GM12892 (cell line): ENCODE measurements at regions not wholly inside any gene's neighbourhood (a gene's known extent, or its start where the extent isn't known, plus 50 kb on each side); places are given as distances from the start of the nearest gene placed in this dataset.

ENCODE experiments used
- DNase-seq: peaks from one replicate; pipeline ENCODE4 v3.0.0; 2011; ENCODE audit not compliant: insufficient read length
- FAIRE-seq: peaks from 2 replicates; lab custom pipeline; 2011; peaks lifted over from hg19 to GRCh38; lab: Jason Lieb, UNC
- POLR2A ChIP-seq: IDR thresholded peaks from 2 replicates; pipeline ENCODE4 v1.6.1; 2011; ENCODE audit warnings: low read depth, low read length, control low read depth
- POLR2AphosphoS5 ChIP-seq: IDR thresholded peaks from 2 replicates; pipeline ENCODE4 v1.6.1; 2011; ENCODE audit warnings: low read depth, low read length, control low read depth
- TAF1 ChIP-seq: IDR thresholded peaks from 2 replicates; pipeline ENCODE4 v1.6.1; 2011; ENCODE audit warnings: low read depth, mild to moderate bottlenecking, control low read depth, low read length, borderline replicate concordance

DNA sequence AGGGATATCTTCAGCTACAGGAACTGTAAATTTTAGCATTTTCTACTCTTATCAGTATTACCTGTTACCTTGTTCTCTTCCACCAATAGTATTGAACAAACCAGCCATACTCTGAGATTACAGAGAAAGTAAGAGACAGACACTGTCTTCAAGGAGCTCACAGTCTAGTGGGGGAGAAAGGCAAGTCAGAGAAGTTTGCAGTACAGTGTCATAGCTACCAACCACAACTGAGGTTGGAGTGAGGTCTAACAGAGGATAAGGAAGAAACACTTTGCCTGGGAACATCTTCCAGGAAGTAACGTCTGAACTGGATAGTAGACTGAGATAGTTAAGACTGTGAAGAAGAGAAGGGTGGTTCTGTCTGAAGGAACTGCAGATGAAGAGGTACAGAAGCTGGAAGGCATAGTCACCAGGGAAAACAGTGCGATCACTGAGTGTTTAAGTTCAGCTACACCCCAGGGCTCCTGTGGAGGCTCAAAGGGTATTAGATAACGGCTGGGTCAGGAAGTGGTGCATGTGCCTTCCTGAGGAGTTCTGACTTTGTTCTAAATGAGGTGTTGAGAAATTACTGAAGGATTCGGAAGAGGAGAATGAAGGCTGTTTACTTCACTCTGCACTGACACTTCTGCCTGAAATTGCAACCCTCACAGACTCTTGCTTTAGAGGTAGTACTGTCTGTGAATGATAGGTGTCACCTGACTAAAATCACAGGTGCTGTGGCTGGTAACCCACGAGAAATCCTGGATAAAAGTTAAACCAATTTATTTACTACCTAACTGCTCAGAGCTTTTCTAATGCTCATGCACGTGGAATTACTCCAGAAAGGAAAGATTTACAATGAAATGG lies 841.6 kb downstream of the MAT2B start:
- DNase-seq, result no peak
- TF ChIP-seq POLR2A (no peak), POLR2AphosphoS5 (no peak), TAF1 (no peak)
- FAIRE-seq, result no peak

DNA sequence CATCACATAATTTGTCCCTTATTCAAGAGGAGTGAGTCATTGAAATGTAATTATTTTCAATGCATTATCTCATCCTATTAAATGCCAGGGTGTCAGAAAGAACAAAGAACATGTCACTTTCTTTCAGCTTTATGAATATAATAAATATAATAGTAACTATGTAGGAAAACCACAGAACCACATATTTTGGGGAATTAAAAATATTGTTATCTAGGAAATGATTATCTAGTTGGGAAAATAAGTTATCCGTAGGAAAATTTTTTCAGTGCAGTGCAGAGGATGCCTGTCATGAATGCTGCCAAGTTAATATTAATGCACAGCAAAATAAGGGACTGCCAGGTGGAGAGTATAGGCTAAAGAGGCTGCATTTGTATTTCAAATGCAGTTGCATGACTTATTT lies 844.8 kb downstream of the MAT2B start:
- DNase-seq, result no peak
- no peak for TF ChIP-seq TAF1
- no peak for TF ChIP-seq POLR2A
- TF ChIP-seq POLR2AphosphoS5, result no peak
- FAIRE-seq, result no peak

GRCh38 chr5:164351245-164351834 lies 845.9 kb downstream of the MAT2B start:
- no peak for TF ChIP-seq TAF1
- no peak for TF ChIP-seq POLR2A
- no peak for TF ChIP-seq POLR2AphosphoS5
- FAIRE-seq, result no peak
- no peak for DNase-seq

- FAIRE-seq, result no peak
- TF ChIP-seq POLR2A (no peak), TAF1 (no peak), POLR2AphosphoS5 (no peak)
- DNase-seq, result no peak
Observed at GRCh38 chr5:164352695-164353094, 847.3 kb downstream of the MAT2B start.

- no peak for TF ChIP-seq POLR2AphosphoS5
- no peak for TF ChIP-seq TAF1
- no peak for TF ChIP-seq POLR2A
- DNase-seq (no peak), FAIRE-seq (no peak)
Observed at GRCh38 chr5:164353155-164353554, 847.7 kb downstream of the MAT2B start.

DNA sequence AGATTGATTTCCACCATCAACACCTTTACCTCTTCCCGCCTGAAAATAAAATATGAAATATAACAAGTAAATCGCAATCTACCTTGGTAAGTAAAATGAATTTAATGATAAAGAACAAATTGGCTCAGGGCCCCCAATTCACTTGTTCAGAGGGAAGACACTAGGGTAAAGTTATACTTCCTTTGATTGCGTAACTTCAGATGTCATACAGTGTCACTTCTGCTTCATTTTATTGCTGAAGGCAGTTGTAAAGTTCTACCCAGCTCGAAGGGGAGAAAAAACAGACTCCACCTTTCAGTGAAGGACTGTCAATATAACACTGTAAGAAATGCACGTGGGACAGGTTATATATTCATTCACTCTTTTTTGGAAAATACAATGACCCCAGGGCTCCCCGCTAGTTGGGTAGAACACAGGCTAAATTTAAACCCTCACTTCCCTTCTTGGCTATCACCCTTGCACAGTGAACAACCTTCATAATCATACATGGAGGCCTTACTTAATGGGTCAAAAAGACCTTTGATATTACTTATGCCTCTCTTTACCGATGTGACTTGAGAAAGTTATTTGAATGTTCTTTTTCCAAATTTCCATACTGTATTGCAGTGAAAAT lies 848.8 kb downstream of the MAT2B start:
- no peak for TF ChIP-seq TAF1
- TF ChIP-seq POLR2AphosphoS5, result no peak
- no peak for TF ChIP-seq POLR2A
- DNase-seq (no peak), FAIRE-seq (no peak)

DNA sequence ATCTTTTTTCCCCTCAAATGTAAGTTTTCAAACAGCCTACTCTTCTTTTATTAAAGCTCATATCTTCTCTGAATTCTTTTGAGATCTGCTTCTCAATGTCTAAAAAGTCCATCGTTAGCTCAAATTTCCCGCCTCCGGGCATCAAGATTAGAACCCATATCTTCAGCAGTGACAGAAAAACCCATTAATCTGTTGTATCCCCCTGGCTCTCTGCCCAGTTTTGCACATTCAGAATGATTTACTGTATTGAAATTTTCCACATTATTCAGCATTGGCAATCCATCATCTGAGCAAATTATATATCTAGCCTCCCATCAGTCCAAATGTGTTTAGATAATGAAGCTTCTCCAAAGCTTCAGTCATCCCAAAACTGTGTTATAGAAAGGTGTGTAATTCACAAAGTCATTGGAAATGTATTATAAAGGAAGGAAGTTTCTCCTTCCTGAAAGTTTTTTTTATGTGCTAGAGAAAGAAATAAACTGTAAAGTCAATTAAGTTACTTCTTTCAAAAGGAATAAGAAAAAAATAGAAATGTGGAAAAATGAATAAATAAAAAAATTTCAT lies 849.9 kb downstream of the MAT2B start:
- TF ChIP-seq POLR2A (no peak), TAF1 (no peak), POLR2AphosphoS5 (no peak)
- FAIRE-seq (no peak), DNase-seq (no peak)

DNA sequence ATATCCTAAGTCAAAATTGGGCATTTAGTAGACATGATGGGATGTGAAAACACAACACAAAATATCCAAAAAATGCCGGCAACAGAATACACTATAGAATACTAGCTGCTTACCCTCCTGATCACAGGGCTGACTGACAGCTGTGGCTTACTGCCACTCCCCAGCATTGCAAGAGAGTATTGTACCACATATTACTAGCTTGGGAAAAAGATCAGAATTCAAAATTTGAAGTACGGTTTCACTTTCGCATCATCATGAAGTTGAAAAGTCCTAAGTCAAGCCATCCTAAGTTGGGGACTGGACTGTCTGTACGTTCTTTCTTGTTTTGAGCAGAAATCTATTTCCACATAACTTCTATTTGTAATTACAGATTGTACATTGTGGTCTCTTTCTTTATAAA lies 851.4 kb downstream of the MAT2B start:
- FAIRE-seq, result no peak
- TF ChIP-seq POLR2A (no peak), TAF1 (no peak), POLR2AphosphoS5 (no peak)
- no peak for DNase-seq

DNA sequence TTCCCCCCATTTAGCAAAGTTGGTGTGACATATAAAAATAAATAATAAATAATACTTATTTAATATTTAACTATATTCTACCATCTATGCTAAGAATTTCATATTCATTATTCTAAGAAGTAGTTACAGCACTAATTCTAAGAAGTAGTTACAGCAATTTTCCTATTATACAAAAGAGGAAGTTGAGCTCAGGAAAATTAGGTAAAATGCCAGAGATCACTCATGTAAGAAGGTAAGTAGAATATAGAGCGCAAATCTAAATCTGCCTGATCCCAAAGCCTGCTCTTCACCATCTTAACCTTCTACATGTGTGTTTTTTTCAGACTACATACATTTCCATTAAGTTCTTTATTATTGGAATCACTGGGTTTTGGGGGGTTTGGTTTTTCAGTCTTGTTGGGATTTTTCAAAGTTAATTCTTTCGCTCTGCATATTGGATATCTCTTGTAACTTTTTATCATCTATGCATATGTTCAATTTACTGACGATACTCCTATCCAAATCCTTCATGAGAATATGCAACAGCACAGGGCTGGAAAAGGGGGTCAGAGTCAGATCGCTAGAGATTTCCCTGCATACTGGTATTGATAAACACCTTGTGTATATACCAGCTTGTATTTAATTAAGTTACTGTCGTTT lies 852.1 kb downstream of the MAT2B start:
- FAIRE-seq (no peak), DNase-seq (no peak)
- TF ChIP-seq TAF1, result no peak
- TF ChIP-seq POLR2A, result no peak
- no peak for TF ChIP-seq POLR2AphosphoS5

DNA sequence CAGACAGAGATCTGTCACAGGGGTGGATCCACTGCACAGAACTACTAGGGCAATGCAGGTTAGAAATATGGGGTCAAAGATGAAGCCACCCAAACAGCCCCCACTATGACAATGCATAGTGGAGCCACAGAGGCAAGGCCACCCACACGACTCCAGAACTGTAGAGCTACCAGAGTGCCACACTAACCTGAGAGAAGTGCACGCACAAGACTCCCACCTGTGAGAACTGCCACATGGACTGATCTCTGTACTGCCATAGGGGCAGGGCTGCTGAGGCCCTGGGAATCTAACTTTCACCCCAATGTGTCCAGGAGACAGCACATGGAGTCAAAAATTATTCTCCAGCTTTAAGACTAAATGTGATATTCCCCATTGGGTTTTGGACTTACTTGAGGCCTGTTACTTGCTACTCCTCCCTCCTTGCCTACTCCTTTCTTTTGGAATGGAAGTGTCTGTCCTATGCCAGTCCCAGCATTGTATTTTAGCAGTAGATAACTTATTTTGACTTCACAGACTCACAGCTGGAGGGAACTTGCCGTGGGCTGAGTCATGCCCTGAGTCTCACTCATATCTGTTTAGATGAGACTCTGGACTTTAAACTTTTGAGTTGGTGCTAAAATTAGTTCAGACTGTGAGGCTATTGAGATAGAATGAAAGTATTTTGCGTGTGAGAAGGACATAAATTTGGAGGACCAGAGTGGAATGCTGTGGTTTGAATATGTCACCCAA lies 853.3 kb downstream of the MAT2B start:
- FAIRE-seq, result no peak
- TF ChIP-seq POLR2AphosphoS5 (no peak), TAF1 (no peak), POLR2A (no peak)

More for the DNA sequence above, 853.3 kb downstream of the MAT2B start:
- DNase-seq, result no peak
